Body of pancreas (tissue), 4 donors: ENCODE measurements at regions not wholly inside any gene's neighbourhood (a gene's known extent, or its start where the extent isn't known, plus 50 kb on each side); places are given as distances from the start of the nearest gene placed in this dataset.

Source experiments
- CTCF ChIP-seq, 7 experiments: fragments of 450-650 bp in 4 of 7; fragments of 200-600 bp in 3 of 7; sonication (generic) in 3 of 7; IDR thresholded peaks; one replicate each; pipeline ENCODE4 v1.5.1; 2016 to 2019; ENCODE audit warnings: antibody characterized with exemption in 7 of 7
- POLR2A ChIP-seq, 3 donors: fragments of 450-650 bp; IDR thresholded peaks; one replicate each; pipeline ENCODE4 v1.6.1; 2016; ENCODE audit warnings: antibody characterized with exemption in 3 of 3, mild to moderate bottlenecking in 2 of 3

- TF ChIP-seq CTCF (IDR thresholded peaks at IDR 0.05) (no peak), POLR2A (IDR thresholded peaks at IDR 0.05) (no peak)
Measured at GRCh38 chr5:162227075-162227474, 159.5 kb downstream of the GABRG2 start.
